Loucy (cell line): ENCODE measurements at regions not wholly inside any gene's neighbourhood (a gene's known extent, or its start where the extent isn't known, plus 50 kb on each side); places are given as distances from the start of the nearest gene placed in this dataset.

ENCODE experiments used
- H2AFZ ChIP-seq: fragments of 200-600 bp; sonication (generic); 2 replicates; pipeline ENCODE4 v1.6.0; 2016; ENCODE audit warnings: antibody characterized with exemption, mild to moderate bottlenecking, low read length, moderate library complexity
- H3F3A ChIP-seq: fragments of 200-600 bp; 2 replicates; pipeline ENCODE4 v1.6.0; 2016; ENCODE audit warnings: antibody characterized with exemption, low read depth, mild to moderate bottlenecking
- H3K27me3 ChIP-seq: fragments of 200-600 bp; sonication (generic); 2 replicates; pipeline ENCODE4 v1.6.1; 2014; ENCODE audit warnings: low read length, mild to moderate bottlenecking; ENCODE audit not compliant: insufficient read depth, poor library complexity, severe bottlenecking
- H3K36me3 ChIP-seq: fragments of 200-600 bp; sonication (generic); 2 replicates; pipeline ENCODE4 v1.6.1; 2016; ENCODE audit warnings: low read length; ENCODE audit not compliant: insufficient read depth
- H3K4me1 ChIP-seq: fragments of 200-600 bp; sonication (generic); 2 replicates; pipeline ENCODE4 v1.5.1; 2014; ENCODE audit warnings: low read length, mild to moderate bottlenecking; ENCODE audit not compliant: insufficient read depth, poor library complexity, severe bottlenecking
- H3K4me2 ChIP-seq: fragments of 200-600 bp; sonication (generic); 2 replicates; pipeline ENCODE4 v1.6.0; 2014; ENCODE audit warnings: antibody characterized with exemption, low read length, low read depth, mild to moderate bottlenecking; ENCODE audit not compliant: poor library complexity, severe bottlenecking
- H3K4me3 ChIP-seq: fragments of 200-600 bp; sonication (generic); 2 replicates; pipeline ENCODE4 v1.5.1; 2014; ENCODE audit warnings: low read length, mild to moderate bottlenecking, mixed read lengths; ENCODE audit not compliant: poor library complexity, severe bottlenecking
- H3K79me2 ChIP-seq: fragments of 200-600 bp; sonication (generic); 2 replicates; pipeline ENCODE4 v1.6.1; 2014; ENCODE audit warnings: low read length; ENCODE audit not compliant: insufficient read depth
- H3K9ac ChIP-seq: fragments of 200-600 bp; sonication (generic); 2 replicates; pipeline ENCODE4 v1.6.0; 2014; ENCODE audit warnings: mild to moderate bottlenecking, low read depth, low read length, moderate library complexity; ENCODE audit not compliant: poor library complexity, severe bottlenecking
- H3K9me2 ChIP-seq: fragments of 200-600 bp; sonication (generic); replicated peaks from 2 replicates; pipeline ENCODE4 v1.6.1; 2016; ENCODE audit warnings: low read depth, low read length, mixed read lengths
- H3K9me3 ChIP-seq: fragments of 200-600 bp; sonication (generic); 2 replicates; pipeline ENCODE4 v1.6.1; 2014; ENCODE audit warnings: mild to moderate bottlenecking, antibody characterized with exemption, low read length, low read depth; ENCODE audit not compliant: insufficient read depth
- H4K20me1 ChIP-seq: fragments of 200-600 bp; sonication (generic); 2 replicates; pipeline ENCODE4 v1.6.0; 2014; ENCODE audit warnings: antibody characterized with exemption, low read length, mild to moderate bottlenecking; ENCODE audit not compliant: insufficient read depth, poor library complexity, severe bottlenecking
- EZH2phosphoT487 ChIP-seq: fragments of 200-600 bp; IDR thresholded peaks from 2 replicates; pipeline ENCODE4 v1.6.1; 2018; ENCODE audit warnings: antibody characterized with exemption, mild to moderate bottlenecking, moderate library complexity, borderline replicate concordance
- TF ChIP-seq, protein P1 (sequence below): fragments of 200-600 bp; sonication (generic); conservative IDR thresholded peaks from 2 replicates; pipeline ENCODE4 v1.5.1; 2014; ENCODE audit warnings: mild to moderate bottlenecking, antibody characterized with exemption, low read length

DNA sequence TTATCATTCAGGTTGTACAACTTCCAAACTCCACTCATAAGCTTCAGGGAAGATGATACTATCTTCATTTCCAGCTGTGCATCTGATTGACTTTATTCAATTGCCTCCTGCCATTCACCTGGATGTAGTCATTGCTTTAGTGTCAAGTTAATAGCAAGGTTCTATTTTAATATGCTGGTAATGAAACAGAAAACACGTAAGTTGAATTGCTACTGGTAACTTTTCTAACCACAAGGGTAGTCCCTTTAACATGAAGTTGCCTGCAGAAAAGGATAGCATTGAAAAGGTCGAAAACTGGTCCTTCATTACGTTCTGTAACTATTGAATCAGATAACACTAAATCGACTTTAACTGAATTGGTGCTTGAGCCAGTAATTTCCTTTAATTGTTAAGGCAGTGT is 459.4 kb upstream of the CDH6 start:
- Histone ChIP-seq H2AFZ (no peak overlapping the region), H3K36me3 (no peaks in the 10 kb centered on the region), H3K27me3 (no peaks in the 10 kb centered on the region), H3K9me3 (no peaks in the 10 kb centered on the region), H3F3A (no peaks in the 10 kb centered on the region), H4K20me1 (no peaks in the 10 kb centered on the region), H3K9ac (no peak overlapping the region), H3K4me2 (no peak overlapping the region), H3K9me2 (no peaks in the 10 kb centered on the region), H3K4me1 (no peaks in the 10 kb centered on the region), H3K79me2 (no peaks in the 10 kb centered on the region), H3K4me3 (no peak overlapping the region)
- TF ChIP-seq EZH2phosphoT487 = no peak
- TF ChIP-seq, protein P1, sequence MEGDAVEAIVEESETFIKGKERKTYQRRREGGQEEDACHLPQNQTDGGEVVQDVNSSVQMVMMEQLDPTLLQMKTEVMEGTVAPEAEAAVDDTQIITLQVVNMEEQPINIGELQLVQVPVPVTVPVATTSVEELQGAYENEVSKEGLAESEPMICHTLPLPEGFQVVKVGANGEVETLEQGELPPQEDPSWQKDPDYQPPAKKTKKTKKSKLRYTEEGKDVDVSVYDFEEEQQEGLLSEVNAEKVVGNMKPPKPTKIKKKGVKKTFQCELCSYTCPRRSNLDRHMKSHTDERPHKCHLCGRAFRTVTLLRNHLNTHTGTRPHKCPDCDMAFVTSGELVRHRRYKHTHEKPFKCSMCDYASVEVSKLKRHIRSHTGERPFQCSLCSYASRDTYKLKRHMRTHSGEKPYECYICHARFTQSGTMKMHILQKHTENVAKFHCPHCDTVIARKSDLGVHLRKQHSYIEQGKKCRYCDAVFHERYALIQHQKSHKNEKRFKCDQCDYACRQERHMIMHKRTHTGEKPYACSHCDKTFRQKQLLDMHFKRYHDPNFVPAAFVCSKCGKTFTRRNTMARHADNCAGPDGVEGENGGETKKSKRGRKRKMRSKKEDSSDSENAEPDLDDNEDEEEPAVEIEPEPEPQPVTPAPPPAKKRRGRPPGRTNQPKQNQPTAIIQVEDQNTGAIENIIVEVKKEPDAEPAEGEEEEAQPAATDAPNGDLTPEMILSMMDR = no peak

GRCh38 chr5:30725073-30725472 is 468.4 kb upstream of the CDH6 start:
- H4K20me1 ChIP-seq = no peaks in the 10 kb centered on the region
- no peaks in the 10 kb centered on the region for H3K9me3 ChIP-seq
- TF ChIP-seq, protein P1 = no peak
- no peak for TF ChIP-seq EZH2phosphoT487
- H3K9ac ChIP-seq = no peak overlapping the region
- no peak overlapping the region for H3K4me2 ChIP-seq
- H3K79me2 ChIP-seq = no peaks in the 10 kb centered on the region
- H3K9me2 ChIP-seq = no peaks in the 10 kb centered on the region
- H2AFZ ChIP-seq = no peak overlapping the region
- H3F3A ChIP-seq = no peaks in the 10 kb centered on the region
- no peak overlapping the region for H3K4me3 ChIP-seq
- no peaks in the 10 kb centered on the region for H3K4me1 ChIP-seq
- H3K27me3 ChIP-seq = no peaks in the 10 kb centered on the region
- H3K36me3 ChIP-seq = no peaks in the 10 kb centered on the region

GRCh38 chr5:30698217-30698616 is 495.3 kb upstream of the CDH6 start:
- Histone ChIP-seq H3K9me3 (no peaks in the 10 kb centered on the region), H3K27me3 (no peaks in the 10 kb centered on the region), H4K20me1 (no peaks in the 10 kb centered on the region), H3K36me3 (no peaks in the 10 kb centered on the region), H3K4me3 (no peak overlapping the region), H2AFZ (no peak overlapping the region), H3K4me1 (no peaks in the 10 kb centered on the region), H3K79me2 (no peaks in the 10 kb centered on the region), H3K9me2 (no peaks in the 10 kb centered on the region), H3K4me2 (no peak overlapping the region), H3F3A (no peaks in the 10 kb centered on the region), H3K9ac (no peak overlapping the region)
- TF ChIP-seq, protein P1 = no peak
- no peak for TF ChIP-seq EZH2phosphoT487
